NOMO-1 treated with dmso at 0.1 percent for 144 hours (cell line): ENCODE measurements at regions not wholly inside any gene's neighbourhood (a gene's known extent, or its start where the extent isn't known, plus 50 kb on each side); places are given as distances from the start of the nearest gene placed in this dataset.

Experiments used
- DNase-seq: peaks from one replicate; lab custom pipeline; 2025; ENCODE audit not compliant: unreplicated experiment; lab: John Stamatoyannopoulos, UW

DNA sequence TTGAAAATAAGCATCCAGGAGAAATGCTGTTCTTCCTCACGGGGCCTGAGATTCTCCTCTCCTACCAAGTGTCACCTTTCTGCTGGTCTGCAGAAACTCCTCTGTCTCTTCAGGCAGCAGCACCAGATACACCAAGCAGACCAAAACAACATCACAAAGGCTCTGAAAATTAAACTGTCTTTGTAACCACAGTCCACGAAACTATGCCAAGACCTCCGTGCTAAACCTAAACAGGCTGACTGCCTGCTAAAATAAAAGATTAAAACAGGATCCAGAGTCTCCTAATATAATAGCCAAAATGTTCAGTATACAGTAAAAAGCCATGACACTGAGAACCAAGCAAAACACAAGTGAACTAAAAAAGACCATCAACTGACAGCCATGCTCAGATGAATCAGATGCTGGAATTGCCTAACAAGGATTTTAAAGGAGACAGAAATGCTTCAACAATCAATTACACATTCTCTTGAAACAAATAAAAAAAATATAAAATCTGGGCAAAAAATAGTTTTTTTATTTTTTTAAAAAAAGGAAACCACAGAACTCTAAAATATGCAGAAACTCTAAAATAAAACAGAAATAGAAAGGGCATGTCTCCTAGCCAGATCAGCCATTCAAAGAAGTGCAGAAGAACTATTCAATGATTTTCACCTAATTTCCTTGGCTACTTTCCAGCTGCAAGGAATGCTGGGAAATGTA, 50.3 kb upstream of the TOX3 start:
- DNase-seq, result no peak
